Stimulated activated naive CD4-positive, alpha-beta T cell (primary cell): ENCODE measurements at regions not wholly inside any gene's neighbourhood (a gene's known extent, or its start where the extent isn't known, plus 50 kb on each side); places are given as distances from the start of the nearest gene placed in this dataset.
"Not testable (repeated sequence)": the region's sequence is repeated elsewhere in the genome, so short reads cannot be mapped to it uniquely, and the experiment has no call there.

Experiments
- DNase-seq, 6 experiments: peaks; one replicate each; lab custom pipeline; 2025; lab: John Stamatoyannopoulos, UW

DNA sequence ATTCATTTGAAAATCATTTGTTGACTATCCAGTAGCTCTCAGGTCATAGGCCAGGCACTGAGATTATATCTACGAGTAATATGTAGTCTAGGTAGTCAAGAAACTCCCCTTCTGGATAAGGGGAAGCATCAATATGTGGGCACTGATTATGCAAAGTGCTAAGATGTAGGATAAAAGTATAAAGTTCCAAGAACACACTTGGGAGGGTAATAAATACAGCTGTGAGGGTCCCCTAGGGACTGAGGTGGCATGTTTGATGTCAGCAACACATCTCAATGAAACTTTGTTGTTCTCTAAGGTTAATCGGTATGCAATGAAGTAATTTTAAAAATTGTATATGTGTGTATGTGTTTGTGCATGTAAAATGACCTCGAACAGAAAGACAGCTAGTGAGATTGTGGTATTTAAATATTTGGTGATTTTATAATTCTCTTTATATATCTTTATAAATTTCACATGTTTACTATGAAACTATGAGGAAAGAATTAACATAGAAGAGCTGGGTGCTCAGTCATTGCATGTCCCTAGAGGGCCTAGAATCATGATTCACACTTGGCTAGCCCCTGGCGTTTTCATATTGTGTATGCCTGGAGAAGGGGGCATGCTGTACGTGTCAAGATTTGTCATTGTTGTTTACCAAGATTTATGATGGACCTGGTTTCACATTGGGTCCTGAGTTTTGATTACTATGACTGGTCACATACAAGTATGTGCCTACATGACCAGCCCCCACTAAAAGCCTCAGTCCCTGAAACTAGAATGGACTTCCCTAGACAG lies 140.1 kb upstream of the DUSP10 start:
- no peak for DNase-seq

DNA sequence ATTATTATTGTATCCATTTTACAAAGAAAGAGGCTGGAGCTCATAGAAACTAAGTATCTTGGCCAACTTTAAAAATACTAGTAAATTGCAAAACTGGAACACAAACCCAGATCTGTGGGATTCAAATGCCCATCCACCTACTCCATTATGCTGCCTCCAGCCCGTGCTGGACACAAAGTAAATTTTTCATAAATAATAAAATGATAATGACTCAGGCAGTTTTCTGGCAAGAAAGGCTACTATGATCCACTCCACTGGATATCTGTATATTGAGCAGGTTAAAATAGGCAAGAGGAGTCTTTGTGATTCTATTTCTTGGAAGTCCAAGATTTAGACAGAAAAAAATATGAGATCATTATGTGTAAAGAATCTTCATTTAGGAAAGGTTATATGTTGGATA lies 138.3 kb upstream of the DUSP10 start:
- DNase-seq: no peak

DNA sequence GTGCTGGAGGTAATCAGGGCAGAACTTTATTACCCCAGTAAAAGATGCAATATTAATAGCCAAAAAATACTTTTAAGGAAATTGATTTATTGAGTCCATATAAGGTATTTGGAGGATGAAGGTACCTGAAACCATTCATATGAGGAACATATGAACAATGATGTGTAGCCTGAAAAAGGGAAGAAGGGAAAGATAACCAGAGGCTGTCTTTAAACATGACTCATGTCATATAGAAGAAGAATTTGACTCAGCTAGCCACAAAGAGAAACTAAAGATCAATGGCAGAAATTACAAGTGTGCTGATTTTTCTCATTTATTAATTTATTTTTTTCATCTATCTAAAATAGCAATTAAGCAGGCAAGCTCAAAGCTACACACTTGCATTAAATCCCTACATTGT lies 136.2 kb upstream of the DUSP10 start:
- DNase-seq: no peak

DNA sequence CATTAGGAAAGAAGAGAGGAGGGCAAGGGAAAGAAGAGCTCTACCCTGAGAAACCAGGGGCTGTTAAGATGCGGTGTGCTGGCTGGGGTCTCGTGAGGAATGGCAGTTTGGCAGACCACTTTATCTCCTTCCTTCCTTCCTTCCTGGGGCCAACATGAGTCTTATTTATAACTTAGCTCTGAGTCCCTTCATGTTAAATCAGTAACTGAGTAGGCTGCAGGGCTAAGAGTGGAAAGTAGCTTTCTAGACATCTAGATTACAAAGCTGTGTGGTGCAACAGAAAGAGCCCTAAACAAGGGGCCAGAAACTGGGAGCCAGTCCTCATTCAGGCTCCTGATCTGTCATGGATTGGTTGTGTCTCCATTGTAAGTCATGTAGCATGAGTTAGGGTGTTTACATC lies 135.4 kb upstream of the DUSP10 start:
- no peak for DNase-seq

DNA sequence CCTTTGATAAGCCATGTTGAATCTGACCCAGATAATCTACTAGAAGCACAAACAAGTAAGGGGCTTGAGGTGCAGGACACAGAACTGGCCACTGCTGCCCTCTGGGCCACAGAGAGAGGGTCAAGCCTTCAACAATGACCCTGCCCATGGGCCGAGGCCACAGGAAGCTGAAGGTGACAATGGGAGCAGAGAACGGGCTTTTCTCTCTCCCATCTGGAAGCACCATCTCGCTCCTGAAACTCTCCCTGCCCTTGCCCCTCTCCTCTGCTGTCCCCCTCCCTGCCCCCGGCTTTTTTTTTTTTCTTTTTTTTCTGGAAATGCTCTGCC lies 133.1 kb upstream of the DUSP10 start:
- no peak for DNase-seq

DNA sequence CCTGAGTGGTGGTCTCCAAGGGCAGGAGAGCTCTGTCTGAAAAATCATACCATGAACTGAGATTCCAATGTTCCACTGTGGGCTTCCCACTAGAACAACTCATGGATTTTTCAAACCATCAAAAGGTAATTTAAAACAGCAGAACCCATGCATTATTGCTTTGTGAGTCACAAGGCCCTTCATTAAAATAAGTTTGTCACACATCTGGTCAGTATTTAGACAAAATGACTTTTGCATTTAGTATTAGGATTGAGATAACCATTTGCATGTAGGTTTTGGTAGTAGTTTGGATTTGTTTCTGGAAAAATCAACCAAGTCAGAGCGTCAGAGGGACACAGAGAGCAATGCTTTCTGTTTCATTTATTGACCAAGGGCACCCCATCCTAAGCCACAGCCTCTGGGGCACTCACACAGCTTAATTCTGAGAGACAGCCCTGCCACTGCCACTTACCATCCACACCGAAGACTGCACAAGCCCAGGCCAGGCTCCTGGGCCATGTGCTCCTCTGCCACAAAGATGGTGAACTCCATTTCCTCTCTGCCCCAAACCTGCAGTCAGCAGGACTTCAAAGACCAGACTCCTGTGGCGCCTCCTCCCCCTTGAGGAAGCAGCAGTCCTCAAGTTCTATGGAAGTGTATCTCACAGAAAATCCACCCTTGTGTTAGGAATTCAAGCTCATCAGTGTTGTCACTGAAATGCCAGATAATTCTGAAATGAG lies 132.6 kb upstream of the DUSP10 start:
- no peak for DNase-seq

DNA sequence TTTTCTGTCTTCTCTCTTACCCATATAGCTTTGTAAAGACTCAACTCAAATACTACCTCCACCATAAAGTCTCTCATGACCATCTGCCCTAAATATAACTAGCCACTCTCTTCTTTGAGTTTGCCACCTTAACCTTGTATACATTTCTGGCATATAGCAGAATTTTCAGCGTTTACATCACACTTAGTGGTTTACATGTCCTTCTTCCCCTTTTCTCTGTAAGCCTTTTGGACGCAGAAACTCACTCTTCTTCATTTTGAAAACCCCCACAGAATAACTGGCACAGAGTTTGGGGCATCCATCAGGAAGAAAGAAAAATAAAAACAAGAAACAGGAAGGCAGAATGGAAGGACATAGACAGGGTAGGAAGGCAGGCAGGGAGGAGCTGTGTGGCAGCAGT lies 131.8 kb upstream of the DUSP10 start:
- DNase-seq: no peak

DNA sequence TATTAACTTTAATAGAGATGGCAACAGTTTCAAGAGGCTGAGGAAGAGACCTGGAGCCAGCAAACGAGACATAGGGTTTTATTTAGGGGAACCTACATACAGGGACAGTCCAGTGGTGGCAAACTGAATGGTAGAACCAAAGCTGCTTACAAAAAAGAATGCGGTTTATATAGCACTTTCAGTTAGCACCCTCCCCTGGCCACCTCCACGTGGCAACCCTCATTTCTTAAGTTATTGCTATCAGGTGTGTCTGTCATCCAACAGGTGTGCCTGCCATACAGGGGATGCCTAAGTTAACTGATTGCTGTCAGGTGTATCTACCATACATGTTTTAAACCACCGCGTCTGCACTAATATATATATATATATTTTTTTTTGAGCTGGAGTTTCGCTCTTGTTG lies 129.2 kb upstream of the DUSP10 start:
- no peak for DNase-seq

DNA sequence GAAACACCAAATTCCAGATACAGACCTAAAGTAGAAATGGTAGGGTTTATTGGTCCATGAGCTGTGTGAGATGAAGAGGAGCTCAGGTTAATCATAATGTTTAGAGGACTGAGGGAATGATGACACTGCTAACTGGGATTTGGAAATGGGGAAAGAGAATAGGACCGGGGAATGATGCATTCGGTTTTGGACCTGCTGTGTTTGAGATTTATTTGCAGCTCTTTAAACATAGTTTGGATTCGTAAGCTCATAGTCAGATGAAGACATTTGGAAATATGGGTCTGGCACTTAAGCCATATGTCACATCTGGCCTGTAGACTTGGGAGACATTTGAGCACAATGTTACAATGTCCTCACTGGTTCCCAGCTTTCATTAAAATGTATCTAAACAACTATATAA lies 127.9 kb upstream of the DUSP10 start:
- DNase-seq: no peak

DNA sequence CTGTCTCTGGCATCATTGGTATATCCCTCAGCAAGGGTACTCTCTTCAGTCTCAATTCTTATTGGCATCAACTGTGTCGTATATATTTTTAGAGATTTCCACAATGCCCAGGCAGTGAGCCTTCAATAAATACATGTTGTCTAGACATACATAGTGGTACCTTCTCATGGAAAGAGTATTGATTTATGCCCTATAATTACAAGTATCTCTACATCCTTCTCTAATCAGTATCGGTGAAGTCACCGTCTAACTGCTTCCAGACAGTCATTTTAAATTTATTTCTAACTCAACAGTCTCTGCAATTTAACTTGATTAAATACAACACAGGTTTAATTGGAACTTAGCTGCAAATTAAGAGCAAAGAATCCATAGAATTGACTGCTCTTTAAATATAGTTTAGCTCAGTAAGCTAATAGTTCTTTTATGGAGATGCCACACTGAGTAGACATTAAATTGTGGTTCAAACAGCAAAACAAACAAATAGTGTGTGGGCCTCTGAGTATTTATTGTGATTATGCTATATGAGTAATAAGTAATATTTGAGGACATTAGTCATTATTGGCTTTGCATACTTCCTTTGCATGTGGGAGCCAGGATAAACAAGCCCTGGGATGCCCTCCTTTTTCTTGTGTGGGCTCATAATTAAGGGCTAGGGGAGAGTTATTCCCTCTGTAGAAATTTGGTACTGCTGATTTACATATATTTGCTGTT lies 126.9 kb upstream of the DUSP10 start:
- no peak for DNase-seq

DNA sequence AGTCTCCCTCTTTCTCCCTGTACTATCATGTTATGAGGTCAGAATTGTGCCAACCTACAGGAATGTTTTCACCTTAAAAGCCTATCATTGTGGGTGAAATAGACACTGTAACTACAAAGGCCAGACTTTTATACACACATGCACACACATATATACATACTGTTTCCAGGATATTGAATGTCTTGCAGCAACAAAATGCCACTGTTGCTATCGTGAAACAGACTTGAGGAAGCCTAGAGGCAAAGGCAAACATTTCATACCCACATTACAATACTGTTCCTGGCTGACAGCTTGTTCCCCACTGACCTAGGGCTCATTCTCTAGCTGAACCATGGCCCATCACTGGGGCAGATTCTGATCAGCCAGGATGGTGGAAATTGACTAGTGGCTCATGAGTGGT lies 125.1 kb upstream of the DUSP10 start:
- no peak for DNase-seq

DNA sequence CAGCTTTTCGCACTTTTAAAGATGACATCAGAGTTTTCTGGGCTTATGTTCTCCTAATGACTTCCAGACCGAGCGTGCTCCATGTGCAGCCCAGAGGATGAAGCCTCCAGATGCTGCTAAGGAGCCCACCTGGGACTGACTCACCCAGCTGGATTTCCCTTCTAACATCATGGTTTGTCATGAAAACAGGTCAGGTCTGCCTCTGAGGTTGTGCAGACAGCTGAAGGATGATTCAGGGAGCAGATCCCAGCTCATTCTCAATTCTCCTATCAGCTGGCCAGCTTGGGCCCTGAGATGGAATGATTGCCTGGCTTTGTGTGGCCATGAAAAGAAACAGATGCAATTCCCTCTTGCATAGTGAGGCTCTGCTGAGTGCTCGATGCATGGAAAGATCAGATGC lies 123.9 kb upstream of the DUSP10 start:
- DNase-seq: no peak

DNA sequence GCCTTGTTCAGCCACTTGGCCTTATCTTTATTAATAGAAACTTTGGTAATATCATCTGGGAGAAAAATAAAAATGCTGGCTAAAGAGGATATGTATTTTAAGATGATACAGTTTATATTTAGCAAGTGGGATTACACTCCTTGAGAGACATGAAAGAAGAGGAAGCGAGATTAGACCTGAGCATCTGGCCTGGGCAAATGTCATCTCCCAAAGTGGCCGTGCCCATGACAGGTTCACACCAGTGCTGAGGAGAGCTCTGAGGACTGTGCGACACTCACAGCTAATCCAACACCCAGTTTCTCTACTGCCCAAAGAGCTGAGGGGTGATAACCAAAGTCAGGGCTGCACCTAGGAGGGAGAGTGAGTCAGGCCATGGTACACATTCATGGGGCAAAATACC lies 121.7 kb upstream of the DUSP10 start:
- no peak for DNase-seq

DNA sequence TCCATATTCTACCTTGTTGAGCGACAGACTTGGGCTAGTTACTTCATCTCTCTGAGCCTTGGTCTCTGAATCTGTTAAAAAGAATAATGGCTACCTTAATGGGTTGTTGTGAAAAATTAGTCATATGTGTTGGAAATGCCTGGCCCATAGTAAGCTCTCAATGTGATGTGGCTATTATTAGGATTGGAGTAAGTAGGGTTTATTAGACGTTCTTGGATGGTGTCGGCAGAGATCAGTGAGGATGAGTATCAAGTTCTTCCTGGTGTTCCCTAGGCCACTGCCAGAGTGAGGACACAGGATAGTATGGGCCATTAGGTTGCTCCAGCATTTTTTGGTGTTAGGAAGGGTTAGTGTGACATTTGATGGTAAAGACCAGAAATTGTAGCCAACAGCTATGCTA lies 121.1 kb upstream of the DUSP10 start:
- DNase-seq: no peak

DNA sequence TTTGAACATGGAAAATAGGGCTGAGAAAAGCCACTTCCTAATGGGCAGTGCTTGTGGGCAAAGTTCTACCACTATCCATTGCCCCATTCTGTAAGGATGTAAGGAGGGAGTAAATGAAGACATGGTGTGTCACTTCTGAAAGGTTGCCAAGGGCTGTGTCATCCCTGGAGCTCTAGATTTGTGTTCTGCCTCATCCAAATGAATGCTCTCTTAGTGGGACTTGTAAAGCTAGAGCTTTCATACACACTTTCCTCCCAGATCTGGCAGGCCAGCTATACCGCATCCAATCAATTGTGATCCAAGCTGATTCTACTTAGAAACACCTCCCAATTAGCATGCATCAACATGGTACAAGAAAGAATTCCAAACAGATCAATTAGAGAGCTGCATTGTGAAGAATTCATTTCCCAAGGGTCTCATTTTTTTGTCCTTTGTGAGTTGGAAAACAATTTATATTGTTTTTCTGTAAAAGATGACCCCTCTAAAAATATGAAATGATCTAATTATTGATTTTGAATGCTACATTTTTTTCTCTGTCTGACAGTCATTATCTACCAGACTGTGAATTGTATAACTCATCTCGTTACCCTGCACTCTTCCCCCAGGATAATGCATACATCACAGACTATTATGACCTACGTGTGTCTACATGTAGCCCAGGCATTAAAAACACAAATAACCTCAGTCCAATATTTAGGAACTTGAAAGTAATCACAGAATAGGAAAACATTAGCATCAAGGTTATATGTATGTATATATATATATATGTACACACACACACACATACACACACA lies 117.1 kb upstream of the DUSP10 start:
- no peak for DNase-seq

DNA sequence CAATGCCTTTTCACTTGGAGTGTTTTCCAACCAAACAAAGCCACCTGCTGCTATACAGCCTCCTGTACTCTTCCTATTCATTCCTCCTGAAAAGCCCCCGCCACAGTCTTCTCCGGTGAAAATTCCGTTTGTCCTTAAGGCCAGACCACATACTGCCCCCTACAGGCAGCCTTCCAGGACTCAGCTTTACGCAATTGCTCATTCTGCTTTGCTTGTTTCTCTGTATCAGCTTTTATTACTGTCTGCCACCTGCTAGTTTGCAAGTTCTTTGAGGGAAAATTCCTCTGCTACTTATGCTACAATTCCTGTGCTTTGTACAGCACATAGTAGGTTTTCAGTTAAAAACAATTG lies 115.2 kb upstream of the DUSP10 start:
- not testable (repeated sequence) for DNase-seq

DNA sequence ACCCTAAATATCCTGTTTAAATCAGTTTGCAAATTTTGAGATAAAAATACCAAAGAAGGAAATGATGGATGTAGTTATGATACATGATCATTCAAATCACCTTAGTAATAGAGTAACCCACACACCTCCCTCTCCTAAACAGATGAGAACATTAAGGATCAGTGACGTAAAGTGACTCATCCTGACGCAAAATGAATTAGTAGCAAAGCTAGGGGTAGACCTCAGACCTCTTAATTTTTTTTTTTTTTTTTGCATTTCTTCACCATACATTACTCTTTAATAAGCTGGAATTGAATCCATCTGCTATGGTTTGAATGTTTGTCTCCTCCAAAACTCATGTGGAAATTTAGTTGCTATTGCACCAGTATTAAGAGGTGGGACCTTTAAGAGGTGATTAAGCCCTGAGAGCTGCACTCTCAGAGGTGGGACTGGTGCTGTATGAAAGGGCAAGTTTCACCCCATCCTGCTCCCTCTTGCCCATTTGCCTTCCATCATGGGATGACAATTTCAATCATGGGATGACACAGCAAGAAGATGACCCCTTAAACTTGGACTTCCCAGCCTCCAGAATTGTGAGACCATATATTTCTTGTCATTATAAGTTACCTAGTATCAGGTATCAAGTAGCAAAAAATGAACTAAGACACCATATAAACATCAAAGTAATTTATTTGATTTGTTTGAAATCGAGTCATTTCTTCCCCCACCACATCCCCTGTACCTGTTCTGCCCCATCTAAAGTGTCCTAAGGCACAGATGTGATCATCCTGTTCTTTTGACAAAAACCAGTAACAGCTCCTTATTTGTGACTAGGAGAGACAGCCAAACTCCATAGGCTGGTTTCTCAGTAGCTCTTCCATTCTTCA lies 114.6 kb upstream of the DUSP10 start:
- DNase-seq: no peak

DNA sequence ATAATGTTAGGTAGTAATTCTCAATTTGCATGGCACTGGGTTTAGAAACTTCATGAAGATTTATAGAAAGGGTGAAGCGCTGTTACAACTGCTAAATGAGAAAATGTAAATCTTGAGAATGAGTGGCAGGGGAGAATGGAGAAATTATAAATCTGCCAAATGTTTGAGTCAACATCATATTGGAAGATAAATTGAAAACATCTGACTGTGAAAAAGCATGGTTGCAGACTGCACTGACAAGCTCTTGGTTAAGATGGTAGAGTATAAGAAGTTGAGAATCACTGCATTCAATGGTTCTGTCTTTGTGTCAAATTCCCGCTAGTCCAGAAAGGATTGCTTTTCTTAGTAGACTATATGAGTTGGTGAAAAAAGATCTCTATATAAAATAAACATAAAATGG lies 113.3 kb upstream of the DUSP10 start:
- DNase-seq: no peak

DNA sequence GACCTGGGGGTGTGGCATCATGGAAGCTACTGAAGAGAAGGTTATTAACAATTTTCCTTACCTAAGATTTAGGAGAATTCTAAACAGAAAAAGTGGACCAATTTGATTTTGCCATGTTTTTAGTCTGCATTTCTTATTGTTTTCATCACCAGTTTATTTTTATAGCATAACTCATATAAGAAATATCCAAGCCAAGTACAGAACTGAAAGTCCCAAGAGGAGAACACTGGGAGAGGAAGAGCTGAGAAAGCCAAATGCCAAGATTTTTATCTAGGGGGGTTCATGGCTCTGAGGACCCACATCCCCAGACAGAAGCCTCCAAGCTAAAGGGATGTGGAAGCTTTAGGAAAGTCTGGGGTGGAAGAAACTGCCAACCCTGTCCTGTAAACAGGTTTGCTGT lies 109.4 kb upstream of the DUSP10 start:
- DNase-seq: no peak

DNA sequence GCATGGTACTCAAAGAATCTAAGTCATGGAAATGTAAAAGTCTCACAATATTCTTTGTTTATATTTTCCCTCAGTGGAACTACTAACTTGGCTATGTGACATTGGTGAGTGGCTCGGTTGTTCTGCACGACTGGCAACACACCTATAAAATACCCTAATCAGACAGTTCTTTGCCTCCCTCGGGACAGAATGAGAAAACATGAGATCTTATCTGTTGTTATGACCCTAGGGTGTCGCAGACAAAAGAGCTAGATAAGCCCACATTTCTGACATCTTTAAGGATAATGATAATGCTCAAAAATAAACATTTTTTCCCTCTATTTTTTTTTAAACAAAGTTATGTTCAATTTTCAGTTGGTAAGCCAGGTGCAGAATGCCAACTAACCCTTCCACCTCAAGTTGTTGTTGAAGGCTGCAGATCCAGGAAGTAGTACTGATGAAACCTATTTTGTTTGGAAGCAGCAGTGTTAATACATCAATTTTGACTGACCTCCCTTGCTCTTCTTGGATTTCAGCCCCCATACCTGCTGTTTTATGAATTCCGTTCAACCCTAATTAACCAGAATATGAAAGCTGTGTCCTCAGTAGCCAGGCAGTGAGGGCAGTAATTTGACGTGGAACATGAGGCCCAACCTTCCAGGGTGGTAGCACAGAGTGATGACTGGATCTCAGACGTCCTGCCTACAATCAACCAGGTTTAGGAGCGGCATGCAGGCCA lies 108.7 kb upstream of the DUSP10 start:
- no peak for DNase-seq

DNA sequence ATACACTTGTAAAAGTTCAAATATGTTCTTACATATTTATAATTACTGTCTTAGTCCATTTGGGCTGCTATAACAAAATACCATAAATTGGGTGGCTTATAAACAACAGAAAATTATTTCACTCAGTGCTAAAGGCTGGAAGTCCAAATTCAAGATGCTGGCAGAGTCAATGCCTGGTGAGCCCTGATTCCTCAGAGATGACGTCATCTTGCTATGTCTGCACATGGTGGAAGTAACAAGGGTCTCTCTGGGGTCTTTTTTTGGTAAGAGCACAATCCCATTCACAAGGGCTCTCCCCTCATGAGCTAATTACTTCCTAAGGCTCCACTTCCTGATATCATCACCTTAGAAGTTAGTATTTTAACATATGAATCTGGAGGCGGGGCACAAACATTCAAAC lies 108.0 kb upstream of the DUSP10 start:
- no peak for DNase-seq
